ENCODE measurements at regions not wholly inside any gene's neighbourhood (a gene's known extent, or its start where the extent isn't known, plus 50 kb on each side); places are given as distances from the start of the nearest gene placed in this dataset.

- no peak for DNase-seq (ENCODE audit: low spot score)
- in situ Hi-C loops (cut with MboI; ENCODE audit: low pct_unique_long_range_greater_than_20kb, low sequenced_read_pairs, unreplicated experiment) = no loop called here
- no peak for TF ChIP-seq CTCF (IDR thresholded peaks at IDR 0.05; ENCODE audit: extremely low read depth, insufficient read depth, missing control alignments)
Observed at GRCh38 chr3:25099666-25100065, 328.4 kb upstream of the RARB start.

- TF ChIP-seq CTCF (IDR thresholded peaks at IDR 0.05; ENCODE audit: extremely low read depth, insufficient read depth, missing control alignments) = no peak
- DNase-seq (ENCODE audit: low spot score) = no peak
- in situ Hi-C loops (cut with MboI; ENCODE audit: low pct_unique_long_range_greater_than_20kb, low sequenced_read_pairs, unreplicated experiment) = no loop called here
Observed at GRCh38 chr3:25103391-25103790, 324.7 kb upstream of the RARB start.

- TF ChIP-seq CTCF (IDR thresholded peaks at IDR 0.05; ENCODE audit: extremely low read depth, insufficient read depth, missing control alignments) = no peak
- in situ Hi-C loops (cut with MboI; ENCODE audit: low pct_unique_long_range_greater_than_20kb, low sequenced_read_pairs, unreplicated experiment) = no loop called here
- no peak for DNase-seq (ENCODE audit: low spot score)
Observed at GRCh38 chr3:25107918-25108617, 320.0 kb upstream of the RARB start.

GRCh38 chr3:25110642-25111041 lies 317.4 kb upstream of the RARB start:
- no peak for TF ChIP-seq CTCF (IDR thresholded peaks at IDR 0.05; ENCODE audit: extremely low read depth, insufficient read depth, missing control alignments)
- DNase-seq (ENCODE audit: low spot score) = no peak
- in situ Hi-C loops (cut with MboI; ENCODE audit: low pct_unique_long_range_greater_than_20kb, low sequenced_read_pairs, unreplicated experiment) = no loop called here

GRCh38 chr3:25113891-25114290 lies 314.2 kb upstream of the RARB start:
- TF ChIP-seq CTCF (IDR thresholded peaks at IDR 0.05; ENCODE audit: extremely low read depth, insufficient read depth, missing control alignments) = no peak
- no peak for DNase-seq (ENCODE audit: low spot score)
- in situ Hi-C loops (cut with MboI; ENCODE audit: low pct_unique_long_range_greater_than_20kb, low sequenced_read_pairs, unreplicated experiment) = no loop called here

GRCh38 chr3:25114532-25114931 lies 313.5 kb upstream of the RARB start:
- in situ Hi-C loops (cut with MboI; ENCODE audit: low pct_unique_long_range_greater_than_20kb, low sequenced_read_pairs, unreplicated experiment) = no loop called here
- DNase-seq (ENCODE audit: low spot score) = no peak
- no peak for TF ChIP-seq CTCF (IDR thresholded peaks at IDR 0.05; ENCODE audit: extremely low read depth, insufficient read depth, missing control alignments)

All from GM13977 (cell line).